ENCODE measurements at regions not wholly inside any gene's neighbourhood (a gene's known extent, or its start where the extent isn't known, plus 50 kb on each side); places are given as distances from the start of the nearest gene placed in this dataset.
A peak's percentile ranks its signal among the peaks of the same experiment; 100 is the strongest.

DNA sequence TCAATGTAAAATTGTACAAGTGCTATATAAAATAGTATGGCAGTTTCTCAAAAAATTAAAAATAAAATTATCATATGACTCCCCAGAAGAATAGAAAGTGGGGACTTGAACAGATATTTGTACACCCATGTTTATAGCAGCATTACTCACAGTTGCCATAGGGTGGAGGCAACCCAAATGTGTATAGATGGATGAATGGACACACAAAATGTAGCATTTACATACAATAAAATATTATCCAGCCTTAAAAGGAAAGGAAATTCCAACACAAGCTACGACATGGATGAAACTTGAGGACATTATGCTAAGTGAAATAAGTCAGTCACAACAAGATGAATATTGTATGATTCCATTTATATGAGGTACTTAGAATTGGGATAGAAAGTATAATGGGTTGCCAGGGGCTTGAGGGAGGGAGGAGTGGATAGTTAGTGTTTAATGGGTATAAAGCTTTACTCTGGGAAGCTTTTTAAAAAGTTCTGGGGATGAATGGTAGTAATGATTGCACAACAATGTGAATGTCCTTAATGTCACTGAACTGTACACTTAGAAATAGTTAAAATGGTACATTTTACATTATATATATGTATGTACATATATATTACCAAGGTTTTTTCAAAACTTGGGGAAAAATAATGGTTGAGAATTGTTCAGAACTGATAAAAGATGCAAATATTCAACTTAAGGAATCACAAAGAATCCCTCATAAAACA lies 53.0 kb upstream of the ADORA3 start:
- no peak for DNase-seq

DNA sequence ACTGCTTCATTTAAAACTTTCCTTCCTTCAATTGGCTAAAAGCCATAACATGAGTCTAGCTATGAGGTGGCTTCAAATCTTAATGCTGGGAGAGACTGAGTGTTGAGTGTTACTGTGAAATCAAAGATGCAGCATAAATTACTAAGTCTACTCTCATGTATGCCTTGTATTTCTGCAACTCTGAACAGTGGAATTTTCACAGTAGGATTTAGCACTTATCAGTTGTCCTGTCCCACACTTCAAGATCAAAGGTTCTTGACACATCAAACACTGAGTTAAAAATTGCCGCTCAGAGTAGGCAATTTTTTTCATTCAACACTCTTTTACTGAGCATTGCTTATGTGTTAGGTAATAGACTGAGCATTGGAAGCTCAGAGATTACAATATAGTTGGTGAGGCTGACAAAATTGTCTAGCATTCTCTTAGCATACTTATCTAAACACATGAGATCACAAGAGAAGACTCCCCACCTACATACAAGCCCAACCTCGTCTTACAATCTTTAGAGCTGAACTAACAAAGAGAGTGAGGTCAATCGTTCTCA lies 56.4 kb upstream of the ADORA3 start:
- no peak for DNase-seq

DNA sequence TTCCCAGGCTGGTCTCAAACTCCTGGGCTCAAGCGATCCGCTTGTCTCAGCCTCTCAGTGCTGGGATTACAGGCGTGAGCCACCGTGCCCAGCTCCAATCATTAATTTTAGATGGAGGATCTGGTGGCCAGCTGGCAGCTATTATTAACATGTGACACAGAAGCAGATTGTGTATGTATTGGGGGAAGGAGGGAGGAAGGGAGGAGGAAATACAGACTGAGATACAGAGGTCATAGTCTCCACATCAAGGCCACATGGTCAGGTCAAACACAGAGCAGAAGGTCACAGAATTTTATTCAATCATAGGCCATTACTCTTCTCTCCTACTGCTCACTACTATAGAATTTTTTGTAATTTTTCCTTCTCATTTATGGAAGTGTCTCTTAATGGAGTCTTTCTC lies 57.9 kb upstream of the ADORA3 start:
- DNase-seq = no peak

DNA sequence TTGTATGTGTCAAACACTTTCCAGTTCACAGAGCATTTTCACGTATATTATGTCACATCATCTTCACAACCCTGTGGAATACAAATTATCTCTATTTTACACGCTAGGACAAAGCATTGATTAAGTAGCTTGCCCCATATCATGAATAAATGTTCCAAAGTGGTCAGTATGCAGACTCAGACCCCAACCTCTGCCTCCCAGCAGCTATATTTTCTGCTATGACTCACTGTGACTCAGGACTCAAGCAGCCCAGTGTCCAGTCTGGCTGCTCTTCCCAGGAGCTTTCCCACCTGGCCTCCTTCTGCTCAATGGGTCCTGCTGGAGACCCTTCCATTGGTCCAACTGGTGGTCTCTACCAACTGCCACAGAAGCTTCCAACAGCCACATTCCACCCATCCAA lies 56.0 kb upstream of the RAP1A start:
- no peak for DNase-seq

DNA sequence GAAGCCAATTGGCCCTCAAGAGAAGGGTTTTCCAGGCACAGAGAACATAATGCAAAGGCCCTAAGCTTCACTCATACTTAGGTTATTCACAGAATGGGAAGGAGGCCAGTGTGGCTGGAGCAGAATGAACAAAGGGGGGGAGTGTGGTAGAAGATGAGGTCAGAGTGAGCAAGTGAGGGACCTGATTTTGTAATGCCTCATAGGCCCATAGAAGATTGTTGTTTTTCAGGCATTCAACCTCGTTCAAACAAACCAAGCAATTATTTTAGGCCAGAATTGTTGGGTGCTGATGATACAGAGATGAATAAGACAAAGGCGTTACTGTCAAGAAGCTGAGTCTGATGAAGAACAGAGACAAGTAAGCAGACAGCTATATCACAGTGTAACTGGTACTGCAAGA lies 54.5 kb upstream of the RAP1A start:
- peak in 26 of 58 donors; percentile 0 to 88 (median 28) for DNase-seq

DNA sequence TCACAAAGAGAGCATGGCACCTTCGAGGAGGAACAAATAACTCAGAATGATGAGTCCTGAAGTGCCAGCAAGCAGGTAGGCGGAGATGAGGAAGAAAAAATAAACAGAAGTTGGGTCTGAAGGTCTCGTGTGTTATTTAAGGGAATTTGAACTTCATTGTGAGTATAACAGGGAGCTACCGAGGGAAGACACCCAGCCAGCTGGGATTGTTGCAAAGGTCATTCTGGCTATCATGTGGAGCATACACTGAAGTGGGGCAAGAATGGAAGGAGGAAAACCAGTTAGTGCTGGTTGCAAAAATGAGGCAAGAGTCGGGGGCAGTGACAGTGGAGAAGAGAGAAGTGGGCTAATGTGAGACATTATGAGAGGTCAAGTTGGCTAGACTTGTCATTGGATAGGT lies 53.6 kb upstream of the RAP1A start:
- no peak for DNase-seq

GRCh38 chr1:111568160-111568647 lies 51.4 kb upstream of the RAP1A start:
- no peak for DNase-seq
